HG02973 (cell line): ENCODE measurements at regions not wholly inside any gene's neighbourhood (a gene's known extent, or its start where the extent isn't known, plus 50 kb on each side); places are given as distances from the start of the nearest gene placed in this dataset.

Experiments used
- ATAC-seq: cut with Tn5 transposase; IDR thresholded peaks from one replicate; pipeline ENCODE4 v1.9.1; 2021; ENCODE audit warnings: moderate library complexity; ENCODE audit not compliant: unreplicated experiment

GRCh38 chr9:82538634-82539033 is 524.3 kb downstream of the RASEF start:
- ATAC-seq, result no peak

DNA sequence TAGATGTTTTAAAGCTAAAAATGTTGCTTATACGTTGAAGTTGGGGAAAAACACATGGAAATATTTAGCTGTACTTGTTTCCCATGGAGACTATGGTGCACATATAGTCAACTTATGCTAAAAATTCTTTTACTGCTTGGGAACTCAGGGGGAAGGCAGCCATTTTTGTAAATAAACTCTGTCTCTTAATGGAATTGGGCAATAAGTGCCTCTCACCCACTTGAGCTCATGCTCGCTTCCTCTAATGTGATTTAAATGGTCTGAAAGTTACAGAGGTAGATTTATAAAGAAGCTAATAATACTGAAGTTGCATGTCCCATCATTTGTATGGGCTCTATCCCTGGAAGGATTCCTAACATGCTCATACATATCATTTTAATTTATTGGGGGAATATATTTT is 523.8 kb downstream of the RASEF start:
- no peak for ATAC-seq

DNA sequence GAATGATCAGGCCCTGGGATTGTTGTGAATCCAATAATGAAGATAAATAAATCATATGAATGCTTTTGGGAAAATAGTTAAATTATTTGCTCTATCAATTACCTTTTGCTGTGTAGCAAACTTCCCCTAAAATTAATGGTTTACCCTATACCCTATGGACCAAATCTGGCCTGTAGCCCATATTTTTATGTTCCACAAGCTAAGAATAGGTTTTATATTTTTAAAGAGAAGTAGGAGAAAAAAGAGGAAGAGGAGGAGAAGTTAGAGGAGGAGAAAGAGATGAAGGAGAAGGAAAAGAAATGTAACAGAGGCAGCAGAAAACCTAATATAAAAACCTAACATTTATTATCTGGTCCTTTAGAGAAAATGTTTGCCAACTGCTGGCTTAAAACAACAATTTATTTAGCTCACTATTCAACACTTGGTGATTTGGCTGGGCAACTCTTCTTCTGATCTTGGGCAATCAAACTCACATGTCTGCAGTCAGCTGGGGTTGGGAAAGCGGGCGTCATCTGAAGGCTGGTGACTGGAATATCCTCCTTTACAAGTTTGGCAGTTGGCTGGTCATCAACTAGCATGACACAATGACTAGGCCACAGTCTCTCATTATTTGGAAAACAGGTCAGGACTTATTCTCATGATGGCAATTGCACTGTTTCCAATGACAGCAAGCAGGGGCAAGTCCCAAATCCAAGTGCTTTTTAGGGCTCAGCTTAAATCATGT is 522.9 kb downstream of the RASEF start:
- no peak for ATAC-seq

- ATAC-seq, result no peak
Observed at GRCh38 chr9:82543726-82544125, 519.2 kb downstream of the RASEF start.

DNA sequence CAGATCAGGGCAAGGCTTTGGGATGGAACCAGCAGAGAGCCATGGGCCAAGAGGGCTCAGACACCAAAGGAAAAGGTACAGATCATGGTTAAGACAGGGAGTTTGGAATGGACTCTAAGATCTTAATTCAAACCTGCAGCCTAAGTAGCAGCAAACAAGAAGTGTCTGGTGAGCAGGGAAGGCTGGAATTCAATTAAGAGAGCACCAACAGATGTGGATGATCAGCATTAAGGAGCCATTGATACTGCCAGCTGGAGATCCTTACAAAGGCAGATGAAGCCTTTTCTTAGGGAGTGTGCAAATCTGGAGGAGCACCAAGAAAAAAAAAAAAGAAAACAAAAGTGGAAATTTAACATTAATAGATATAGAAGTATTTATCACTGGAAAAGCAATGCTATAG is 516.8 kb downstream of the RASEF start:
- no peak for ATAC-seq

- ATAC-seq, result no peak
Observed at GRCh38 chr9:82547995-82548394, 514.9 kb downstream of the RASEF start.

DNA sequence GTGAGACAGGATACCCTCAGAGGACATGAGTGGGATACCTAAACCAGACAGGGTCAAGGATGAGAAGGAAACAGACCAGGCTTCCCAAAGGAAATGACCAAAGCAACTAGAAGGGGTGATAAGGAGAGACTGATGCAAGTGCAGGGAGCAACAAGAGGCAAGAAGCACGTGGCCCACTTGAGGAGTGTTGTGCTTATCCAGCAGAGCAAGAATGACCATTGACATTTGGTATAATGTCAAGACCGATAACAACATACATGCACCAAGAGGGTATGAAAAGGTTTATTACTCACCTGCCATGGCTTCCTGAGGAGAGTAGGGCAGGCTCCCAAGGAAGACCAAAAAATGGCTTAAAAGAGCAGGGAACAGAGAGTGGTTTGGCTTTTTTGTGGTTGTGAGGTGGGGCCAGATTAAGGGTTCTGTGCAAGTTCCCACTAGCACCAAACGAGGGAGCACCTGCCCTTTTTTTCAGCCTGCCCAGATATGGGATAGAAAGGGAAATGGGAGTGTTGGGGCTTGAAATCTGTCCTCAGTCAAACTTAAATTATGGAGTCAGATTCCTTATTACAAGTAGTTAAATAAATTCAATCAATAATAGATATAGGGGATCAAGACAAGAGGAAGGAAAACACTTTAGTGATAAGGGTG is 513.6 kb downstream of the RASEF start:
- ATAC-seq, result no peak

GRCh38 chr9:82552784-82553183 is 510.2 kb downstream of the RASEF start:
- ATAC-seq, result no peak

DNA sequence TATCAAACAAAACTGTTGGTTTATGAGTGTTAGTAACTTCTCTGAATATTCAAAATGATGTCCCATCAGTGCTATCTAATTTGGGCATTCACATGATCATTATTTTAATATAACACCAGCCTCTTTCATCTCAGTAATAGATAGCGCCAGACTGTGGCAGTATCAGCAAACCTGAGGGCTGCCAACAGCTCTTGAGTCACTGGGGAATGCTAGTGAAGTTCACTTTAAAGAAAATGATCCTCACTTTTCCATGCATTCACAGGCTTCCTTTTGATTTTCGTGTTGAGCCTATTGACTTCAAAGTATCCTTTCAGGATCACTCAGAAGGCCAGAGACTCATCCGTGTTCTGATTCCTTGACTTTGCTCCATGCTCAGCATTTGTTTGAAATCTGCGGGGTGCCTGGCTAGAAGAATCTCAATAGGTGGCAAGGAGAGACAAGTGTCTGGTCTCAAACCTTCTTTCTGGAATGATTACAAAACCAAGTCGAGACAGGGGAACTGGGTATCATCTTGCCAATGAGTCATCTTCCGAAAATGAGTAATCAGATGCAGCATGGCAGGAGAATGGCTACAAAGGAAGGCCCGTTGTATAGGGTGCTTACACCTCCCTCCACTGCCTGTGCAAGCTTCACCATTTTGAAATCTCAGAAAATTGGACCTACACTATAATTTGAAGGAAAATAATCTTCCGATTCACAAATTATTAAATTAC is 509.1 kb downstream of the RASEF start:
- no peak for ATAC-seq

DNA sequence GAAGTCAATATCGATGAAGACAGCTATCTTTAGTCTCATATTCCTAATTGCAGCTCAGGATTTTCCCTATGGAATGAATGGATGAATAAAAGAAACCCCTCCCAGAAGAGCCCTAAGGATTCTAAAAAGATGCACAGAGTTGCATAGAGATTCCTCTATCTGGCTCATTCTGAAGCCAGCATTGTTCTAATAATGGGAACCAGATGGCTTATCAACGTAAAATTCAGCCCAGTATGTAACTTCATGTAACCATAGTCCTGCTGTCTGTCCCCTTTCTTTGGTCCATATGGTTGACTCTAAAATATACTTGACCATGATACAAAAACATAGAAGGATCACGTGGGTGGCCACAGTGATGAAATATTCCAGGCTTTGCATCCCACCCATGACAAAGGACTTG is 508.6 kb downstream of the RASEF start:
- ATAC-seq, result no peak

DNA sequence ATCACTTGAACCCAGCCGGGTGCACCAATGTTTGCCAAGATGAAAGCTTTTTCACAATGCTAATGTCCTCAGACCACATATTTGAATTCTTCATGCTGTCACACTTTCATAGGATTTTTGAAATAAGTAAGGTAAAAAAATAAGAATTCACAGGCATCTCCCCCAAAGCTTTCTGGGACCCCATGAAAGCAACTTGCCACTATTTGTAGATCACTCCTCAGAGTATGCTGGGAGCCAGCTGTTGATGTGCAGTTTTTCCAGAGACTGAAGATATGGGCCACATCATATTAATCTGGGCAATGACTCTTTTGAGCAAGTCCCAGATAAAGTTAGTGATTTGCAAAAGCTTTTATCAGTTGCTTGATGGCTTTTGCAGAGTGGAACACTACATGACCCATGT is 507.9 kb downstream of the RASEF start:
- ATAC-seq, result no peak

GRCh38 chr9:82555431-82556051 is 507.4 kb downstream of the RASEF start:
- ATAC-seq, result no peak

DNA sequence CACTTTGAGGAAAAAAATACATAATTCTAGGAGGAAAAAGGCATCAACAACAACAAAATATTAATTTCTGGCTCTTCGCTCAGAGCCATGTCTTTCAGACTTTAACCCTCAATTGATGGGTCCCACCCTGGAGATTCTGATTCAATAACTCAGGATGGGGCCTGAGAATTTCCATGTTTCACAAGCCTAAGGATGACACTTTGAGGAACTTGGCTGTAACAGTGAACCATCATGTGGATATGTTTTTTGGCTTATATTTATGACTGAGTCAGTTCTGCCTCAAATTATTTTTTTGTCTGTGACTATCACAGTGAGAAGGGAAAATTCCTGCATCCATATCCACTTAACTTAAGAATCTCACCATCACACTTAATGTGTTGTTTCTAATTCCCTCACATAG is 504.6 kb downstream of the RASEF start:
- ATAC-seq, result no peak

- ATAC-seq, result no peak
Observed at GRCh38 chr9:82558855-82559630, 503.9 kb downstream of the RASEF start.

GRCh38 chr9:82560036-82560435 is 502.9 kb downstream of the RASEF start:
- no peak for ATAC-seq

- no peak for ATAC-seq
Observed at GRCh38 chr9:82560457-82560904, 502.5 kb downstream of the RASEF start.

DNA sequence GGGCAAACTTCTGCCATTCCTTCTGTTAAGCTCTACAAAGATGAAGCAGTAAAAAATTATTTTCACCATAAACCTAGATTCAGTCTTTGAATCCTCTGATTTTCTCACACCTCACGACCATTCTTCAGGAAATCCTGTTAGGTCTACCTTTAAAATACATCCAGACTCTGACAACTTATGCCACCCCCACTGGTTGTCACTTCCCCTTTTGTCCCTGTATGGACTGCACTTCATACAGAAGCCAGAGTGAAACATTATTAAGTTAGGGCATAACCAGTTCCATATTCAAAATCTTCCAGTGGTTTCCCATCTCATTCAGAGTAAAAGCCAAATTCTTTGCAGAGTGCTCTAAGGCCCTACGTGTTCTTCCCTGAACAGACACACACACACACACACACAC is 499.8 kb downstream of the RASEF start:
- no peak for ATAC-seq

GRCh38 chr9:82563841-82564240 is 499.1 kb downstream of the RASEF start:
- ATAC-seq, result no peak

- no peak for ATAC-seq
Observed at GRCh38 chr9:82565188-82565969, 497.6 kb downstream of the RASEF start.

DNA sequence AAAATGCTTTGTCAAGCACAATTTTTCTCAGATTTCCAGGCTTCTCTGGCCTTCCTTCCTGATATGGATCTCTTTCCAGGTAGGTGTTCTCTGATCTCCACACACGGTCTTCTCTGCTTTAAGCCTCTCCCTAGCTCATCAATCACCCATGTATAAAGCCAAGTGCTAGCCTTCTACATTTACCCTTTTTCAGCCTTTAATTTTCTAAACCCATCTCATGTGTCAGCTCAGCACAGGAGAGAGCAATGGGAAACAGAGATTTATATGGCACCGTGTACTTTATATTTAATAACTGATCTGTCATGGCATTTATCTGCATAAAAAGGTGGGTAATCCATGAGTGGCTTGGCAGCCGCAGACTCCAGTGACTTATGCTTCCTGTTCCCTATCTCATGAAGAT is 495.0 kb downstream of the RASEF start:
- ATAC-seq, result no peak
